Liver (tissue), 3 donors: ENCODE measurements at regions not wholly inside any gene's neighbourhood (a gene's known extent, or its start where the extent isn't known, plus 50 kb on each side); places are given as distances from the start of the nearest gene placed in this dataset.

ENCODE experiments used
- CTCF ChIP-seq: fragments of 150-350 bp; IDR thresholded peaks from 2 replicates; pipeline ENCODE4 v1.5.1; 2017; ENCODE audit warnings: improper control_type of control experiment, low read depth, low read length; ENCODE audit not compliant: missing input control
- FOXA1 ChIP-seq: IDR thresholded peaks from 2 replicates; pipeline ENCODE4 v1.6.1; 2016; ENCODE audit warnings: antibody characterized with exemption
- RAD21 ChIP-seq, 2 donors: IDR thresholded peaks; 2 replicates each; pipeline ENCODE4 v1.6.1; 2016; ENCODE audit warnings: antibody characterized with exemption in 2 of 2, mild to moderate bottlenecking in 2 of 2
- REST ChIP-seq: IDR thresholded peaks from 2 replicates; pipeline ENCODE4 v1.6.1; 2016; ENCODE audit warnings: antibody characterized with exemption, mild to moderate bottlenecking
- donor health status: healthy.
- donor health status: healthy.

GRCh38 chr5:14968796-14969195, 97.2 kb upstream of the ANKH start:
- TF ChIP-seq CTCF: no peak
- no peak for TF ChIP-seq RAD21 (IDR thresholded peaks at IDR 0.05)
- no peak for TF ChIP-seq REST
- TF ChIP-seq FOXA1: no peak
